H9 (cell line): ENCODE measurements at regions not wholly inside any gene's neighbourhood (a gene's known extent, or its start where the extent isn't known, plus 50 kb on each side); places are given as distances from the start of the nearest gene placed in this dataset.
"Not testable (repeated sequence)": the region's sequence is repeated elsewhere in the genome, so short reads cannot be mapped to it uniquely, and the experiment has no call there.

Source experiments
- DNase-seq: peaks from one replicate; pipeline ENCODE4 v3.0.0-alpha.2; 2017
- H2AFZ ChIP-seq: one replicate; pipeline ENCODE4 v1.6.1; 2013; ENCODE audit warnings: mild to moderate bottlenecking, low read length, control low read depth, moderate library complexity
- H2AK5ac ChIP-seq: 2 replicates; pipeline ENCODE4 v1.6.1; 2013; ENCODE audit warnings: low read length, control low read depth, mixed read lengths; ENCODE audit not compliant: insufficient read length
- H2BK120ac ChIP-seq: one replicate; pipeline ENCODE4 v1.6.1; 2013; ENCODE audit warnings: low read depth, mild to moderate bottlenecking, low read length, control low read depth, inconsistent platforms; ENCODE audit not compliant: poor library complexity, severe bottlenecking
- H2BK12ac ChIP-seq: 2 replicates; pipeline ENCODE4 v1.6.1; 2013; ENCODE audit warnings: low read length, control low read depth, mixed read lengths, low read depth; ENCODE audit not compliant: insufficient read length
- H2BK15ac ChIP-seq: 2 replicates; pipeline ENCODE4 v1.6.1; 2013; ENCODE audit warnings: low read depth, low read length, control low read depth
- H2BK20ac ChIP-seq: one replicate; pipeline ENCODE4 v1.6.1; 2013; ENCODE audit warnings: low read depth, mild to moderate bottlenecking, low read length, control low read depth, inconsistent platforms; ENCODE audit not compliant: poor library complexity, severe bottlenecking
- H2BK5ac ChIP-seq: 2 replicates; pipeline ENCODE4 v1.6.1; 2013; ENCODE audit warnings: low read length, control low read depth, mixed read lengths; ENCODE audit not compliant: insufficient read length
- H3K14ac ChIP-seq: 2 replicates; pipeline ENCODE4 v1.6.1; 2013; ENCODE audit warnings: low read length, control low read depth; ENCODE audit not compliant: insufficient read depth
- H3K18ac ChIP-seq: 2 replicates; pipeline ENCODE4 v1.6.1; 2013; ENCODE audit warnings: low read depth, mild to moderate bottlenecking, mixed read lengths, low read length, control low read depth; ENCODE audit not compliant: insufficient read length
- H3K23ac ChIP-seq: 2 replicates; pipeline ENCODE4 v1.6.1; 2013; ENCODE audit warnings: low read length, control low read depth, mixed read lengths, low read depth; ENCODE audit not compliant: insufficient read length
- H3K23me2 ChIP-seq: 2 replicates; pipeline ENCODE4 v1.6.1; 2013; ENCODE audit warnings: low read depth, mild to moderate bottlenecking, mixed read lengths, low read length, control low read depth; ENCODE audit not compliant: insufficient read length, poor library complexity, severe bottlenecking
- H3K27ac ChIP-seq: 2 replicates; pipeline ENCODE4 v1.5.1; 2013; ENCODE audit warnings: low read length, control low read depth, mixed read lengths, low read depth; ENCODE audit not compliant: insufficient read length
- H3K27me3 ChIP-seq: 2 replicates; pipeline ENCODE4 v1.6.1; 2013; ENCODE audit warnings: low read length, control low read depth, inconsistent platforms; ENCODE audit not compliant: insufficient read depth
- H3K4ac ChIP-seq: 2 replicates; pipeline ENCODE4 v1.6.1; 2013; ENCODE audit warnings: low read depth, mild to moderate bottlenecking, control low read depth, inconsistent platforms, low read length, moderate library complexity
- H3K4me1 ChIP-seq: 2 replicates; pipeline ENCODE4 v1.6.1; 2013; ENCODE audit warnings: low read length, control low read depth, inconsistent platforms; ENCODE audit not compliant: insufficient read depth
- H3K4me2 ChIP-seq: 2 replicates; pipeline ENCODE4 v1.6.1; 2013; ENCODE audit warnings: low read length, control low read depth, mixed read lengths; ENCODE audit not compliant: insufficient read length, insufficient read depth
- H3K56ac ChIP-seq: 2 replicates; pipeline ENCODE4 v1.6.1; 2013; ENCODE audit warnings: low read depth, mild to moderate bottlenecking, mixed read lengths, low read length, control low read depth; ENCODE audit not compliant: insufficient read length
- H3K79me1 ChIP-seq: 2 replicates; pipeline ENCODE4 v1.6.1; 2013; ENCODE audit warnings: low read depth, mild to moderate bottlenecking, moderate library complexity, low read length, control low read depth, inconsistent platforms; ENCODE audit not compliant: insufficient read depth, poor library complexity, severe bottlenecking
- H3K79me2 ChIP-seq: 2 replicates; pipeline ENCODE4 v1.6.1; 2013; ENCODE audit warnings: low read length, control low read depth, inconsistent platforms; ENCODE audit not compliant: insufficient read depth
- H3K9ac ChIP-seq: 2 replicates; pipeline ENCODE4 v1.6.1; 2013; ENCODE audit warnings: low read length, control low read depth, mixed read lengths; ENCODE audit not compliant: insufficient read length; ENCODE audit errors: extremely low read depth
- H3K9me3 ChIP-seq: one replicate; pipeline ENCODE4 v1.6.1; 2013; ENCODE audit warnings: low read depth, low read length, inconsistent platforms; ENCODE audit not compliant: control insufficient read depth
- H3T11ph ChIP-seq: one replicate; pipeline ENCODE4 v1.6.1; 2013; ENCODE audit warnings: mild to moderate bottlenecking, low read length, control low read depth, inconsistent platforms
- H4K20me1 ChIP-seq: one replicate; pipeline ENCODE4 v1.6.1; 2013; ENCODE audit not compliant: control insufficient read depth, insufficient read length, insufficient read depth
- H4K5ac ChIP-seq: 2 replicates; pipeline ENCODE4 v1.6.1; 2013; ENCODE audit warnings: low read depth, mild to moderate bottlenecking, mixed read lengths, low read length, control low read depth; ENCODE audit not compliant: insufficient read length
- H4K8ac ChIP-seq: replicated peaks from 2 replicates; pipeline ENCODE4 v1.6.1; 2013; ENCODE audit warnings: low read length, control low read depth, mixed read lengths, low read depth; ENCODE audit not compliant: insufficient read length
- H4K91ac ChIP-seq: 2 replicates; pipeline ENCODE4 v1.6.1; 2013; ENCODE audit warnings: low read depth, mild to moderate bottlenecking, moderate library complexity, mixed read lengths, low read length, control low read depth; ENCODE audit not compliant: insufficient read length
- H3K27ac Mint-ChIP-seq, 3 experiments: 2 replicates in 2 of 3; 3 replicates in 1 of 3; pipeline ENCODE4 v1.8.0; 2020 to 2021; ENCODE audit warnings: mixed read lengths in 3 of 3, mild to moderate bottlenecking in 1 of 3, moderate library complexity in 1 of 3
- H3K27me3 Mint-ChIP-seq: 2 replicates; pipeline ENCODE4 v1.8.0; 2021; ENCODE audit warnings: low read depth, mild to moderate bottlenecking, moderate library complexity, mixed read lengths
- H3K36me3 Mint-ChIP-seq, 3 experiments: 2 replicates in 2 of 3; 3 replicates in 1 of 3; pipeline ENCODE4 v1.8.0; 2020 to 2021; ENCODE audit warnings: low read depth in 3 of 3, mixed read lengths in 3 of 3; ENCODE audit not compliant: insufficient read depth in 1 of 3
- H3K4me1 Mint-ChIP-seq, 2 experiments: 2 replicates each; pipeline ENCODE4 v1.8.0; 2020; ENCODE audit warnings: mixed read lengths in 2 of 2
- H3K4me3 Mint-ChIP-seq, 2 experiments: 2 replicates in 1 of 2; 3 replicates in 1 of 2; pipeline ENCODE4 v1.8.0; 2020 to 2021; ENCODE audit warnings: mild to moderate bottlenecking in 2 of 2, mixed read lengths in 2 of 2, moderate library complexity in 1 of 2
- H3K9me3 Mint-ChIP-seq, 2 experiments: 2 replicates in 1 of 2; 3 replicates in 1 of 2; pipeline ENCODE4 v1.8.0; 2020; ENCODE audit warnings: mild to moderate bottlenecking in 2 of 2, mixed read lengths in 2 of 2, moderate library complexity in 1 of 2
- WGBS: extraction: QIAGEN DNeasy Blood & Tissue Kit; methylation state at CpG from one replicate; pipeline ENCODE4 v1.1.7; 2013; ENCODE audit warnings: missing lambda C conversion rate, low lambda C conversion rate, mixed read lengths; ENCODE audit not compliant: insufficient read length; ENCODE audit errors: extremely low coverage; 5-methylcytosine and 5-hydroxymethylcytosine counted together

- H3K14ac ChIP-seq, DNase-seq, H4K5ac ChIP-seq, H2BK120ac ChIP-seq, H3K79me2 ChIP-seq, H4K91ac ChIP-seq, H3K27me3 ChIP-seq, H3K79me1 ChIP-seq, H3K18ac ChIP-seq, H3K9me3 Mint-ChIP-seq, H2BK15ac ChIP-seq, H3K4ac ChIP-seq, H2BK12ac ChIP-seq, H4K8ac ChIP-seq, H3T11ph ChIP-seq, H3K27me3 Mint-ChIP-seq, H2AFZ ChIP-seq, H3K27ac Mint-ChIP-seq, H3K9me3 ChIP-seq, H3K4me3 Mint-ChIP-seq, H2BK20ac ChIP-seq, H3K9ac ChIP-seq, H2AK5ac ChIP-seq, H3K27ac ChIP-seq, H3K4me1 Mint-ChIP-seq, H4K20me1 ChIP-seq, H3K23me2 ChIP-seq, H3K56ac ChIP-seq, H3K23ac ChIP-seq, H3K4me2 ChIP-seq, H2BK5ac ChIP-seq, H3K4me1 ChIP-seq, H3K36me3 Mint-ChIP-seq: not testable (repeated sequence)
- no CpG with 5 or more reads among the region's 8 CpGs for WGBS
Measured at GRCh38 chr16:16499875-16500274, 120.9 kb downstream of the NPIPA7 start.

GRCh38 chr16:16507041-16507440 lies 128.1 kb downstream of the NPIPA7 start:
- H4K91ac ChIP-seq, H3K79me2 ChIP-seq, H3K9ac ChIP-seq, H3K27me3 Mint-ChIP-seq, H3K27ac ChIP-seq, H2BK12ac ChIP-seq, H2BK120ac ChIP-seq, H3K18ac ChIP-seq, H3K23me2 ChIP-seq, H3K9me3 Mint-ChIP-seq, H2BK5ac ChIP-seq, H3K4me1 ChIP-seq, H3K56ac ChIP-seq, H3K4me2 ChIP-seq, H3K27ac Mint-ChIP-seq, H3K4me3 Mint-ChIP-seq, H3K4me1 Mint-ChIP-seq, H3K14ac ChIP-seq, H2BK15ac ChIP-seq, H3K36me3 Mint-ChIP-seq, H4K8ac ChIP-seq, H3K23ac ChIP-seq, H3K9me3 ChIP-seq, H4K20me1 ChIP-seq, H2AFZ ChIP-seq, H3K4ac ChIP-seq, H2BK20ac ChIP-seq, H3K27me3 ChIP-seq, DNase-seq, H4K5ac ChIP-seq, H3K79me1 ChIP-seq, H2AK5ac ChIP-seq, H3T11ph ChIP-seq: not testable (repeated sequence)
- no CpG with 5 or more reads among the region's 1 CpG for WGBS
